K562 (cell line): ENCODE measurements at regions not wholly inside any gene's neighbourhood (a gene's known extent, or its start where the extent isn't known, plus 50 kb on each side); places are given as distances from the start of the nearest gene placed in this dataset.

Experiments used
- ATAC-seq: fragments of 200-7000 bp; cut with Tn5 transposase; 3 replicates; pipeline ENCODE4 v1.9.1; 2020; ENCODE audit warnings: moderate library complexity
- BruUV-seq: library from RNA; stranded (reverse); fragments of 400-500 nt; replicated peaks from 2 replicates; lab custom pipeline; 2021; lab: Mats Ljungman, UMichigan
- CTCF ChIA-PET: fragments of 300-600 bp; formaldehyde crosslinking; extraction: SDS; loops from one replicate; lab custom pipeline; 2021; ENCODE audit warnings: low intra/inter-chr PET ratio; lab: Yijun Ruan, JAX
- POLR2A ChIA-PET: fragments of 300-600, 350-650 bp; sonication (Branson Sonifier 250); formaldehyde crosslinking; extraction: SDS; loops from one replicate; lab custom pipeline; 2021; ENCODE audit warnings: antibody characterized with exemption, inconsistent platforms; lab: Yijun Ruan, JAX
- DNase-seq, 4 experiments: peaks; one replicate each; pipeline versions ENCODE4 v3.0.0 to v3.0.0-alpha.2; 2011 to 2018; ENCODE audit warnings: low spot score in 3 of 4, mixed read lengths in 3 of 4; ENCODE audit errors: extremely low read depth in 1 of 4
- FAIRE-seq: peaks from 2 replicates; lab custom pipeline; 2011; peaks lifted over from hg19 to GRCh38; lab: Jason Lieb, UNC
- H2AFZ ChIP-seq: 2 replicates; pipeline ENCODE4 v1.6.0; 2011; ENCODE audit warnings: low read depth, low read length, control low read depth, inconsistent platforms
- H3K27ac ChIP-seq: fragments of 200-600 bp; 3 replicates; pipeline ENCODE4 v1.8.0; 2011; ENCODE audit warnings: low read depth, mild to moderate bottlenecking, control low read depth, inconsistent platforms, low read length, moderate library complexity, mixed read lengths; ENCODE audit errors: extremely low read depth
- H3K27me3 ChIP-seq, 2 experiments: fragments of 300-600 bp in 1 of 2; 2 replicates in 1 of 2; 3 replicates in 1 of 2; pipeline versions ENCODE4 v1.6.0 to v1.8.0; 2011; ENCODE audit warnings: inconsistent platforms in 2 of 2, low read length in 2 of 2, mild to moderate bottlenecking in 1 of 2, mixed read lengths in 1 of 2, moderate library complexity in 1 of 2; ENCODE audit not compliant: control insufficient read depth in 2 of 2, insufficient read depth in 2 of 2
- H3K36me3 ChIP-seq: fragments of 300-600 bp; 3 replicates; pipeline ENCODE4 v1.8.0; 2011; ENCODE audit warnings: mild to moderate bottlenecking, low read length, inconsistent platforms; ENCODE audit not compliant: control insufficient read depth, insufficient read depth
- H3K4me1 ChIP-seq, 2 experiments: fragments of 200-600 bp in 1 of 2; replicated peaks in 1 of 2; 2 replicates in 1 of 2; 3 replicates in 1 of 2; pipeline versions ENCODE4 v1.5.1 to v1.8.0; 2011; ENCODE audit warnings: inconsistent platforms in 2 of 2, low read length in 2 of 2, mild to moderate bottlenecking in 1 of 2, mixed read lengths in 1 of 2, moderate library complexity in 1 of 2; ENCODE audit not compliant: control insufficient read depth in 2 of 2, insufficient read depth in 2 of 2
- H3K4me2 ChIP-seq: 2 replicates; pipeline ENCODE4 v1.6.1; 2011; ENCODE audit warnings: low read length, control low read depth, inconsistent platforms, mixed read lengths; ENCODE audit not compliant: insufficient read depth
- H3K4me3 ChIP-seq: fragments of 200-600 bp; sonication (generic), shearing (Covaris generic); 2 replicates; pipeline ENCODE4 v1.5.1; 2016; ENCODE audit warnings: control low read depth, inconsistent platforms
- H3K79me2 ChIP-seq: fragments of 200-600 bp; 3 replicates; pipeline ENCODE4 v1.8.0; 2011; ENCODE audit warnings: low read length, inconsistent platforms; ENCODE audit not compliant: control insufficient read depth, insufficient read depth
- H3K9ac ChIP-seq, 2 experiments: 2 replicates each; pipeline versions ENCODE4 v1.6.0 to v1.6.1; 2011; ENCODE audit warnings: low read depth in 2 of 2, low read length in 2 of 2, control low read depth in 1 of 2, inconsistent platforms in 1 of 2, mild to moderate bottlenecking in 1 of 2, mixed read lengths in 1 of 2; ENCODE audit not compliant: insufficient read depth in 1 of 2
- H3K9me1 ChIP-seq: one replicate; pipeline ENCODE4 v1.6.0; 2011; ENCODE audit warnings: inconsistent platforms, mild to moderate bottlenecking, low read length, moderate library complexity; ENCODE audit not compliant: control insufficient read depth, insufficient read depth
- H3K9me3 ChIP-seq: replicated peaks from 2 replicates; pipeline ENCODE4 v1.5.1; 2011; ENCODE audit warnings: low read depth, low read length, inconsistent platforms; ENCODE audit not compliant: control insufficient read depth, insufficient read depth
- H4K20me1 ChIP-seq: replicated peaks from 2 replicates; pipeline ENCODE4 v1.6.1; 2011; ENCODE audit warnings: low read length, inconsistent platforms, mixed read lengths; ENCODE audit not compliant: control insufficient read depth, insufficient read depth
- BRCA1 ChIP-seq, 2 experiments: fragments of 450-650 bp in 1 of 2; sonication (generic) in 1 of 2; formaldehyde crosslinking in 1 of 2; IDR thresholded peaks; 2 replicates each; pipeline versions ENCODE4 v1.5.0 to v1.6.1; 2017 to 2020; ENCODE audit warnings: mild to moderate bottlenecking in 1 of 2, missing genetic modification reagents in 1 of 2
- CTBP1 ChIP-seq: fragments of 450-650 bp; IDR thresholded peaks from 2 replicates; pipeline ENCODE4 v1.6.1; 2016; ENCODE audit warnings: borderline replicate concordance
- EP300 ChIP-seq: IDR thresholded peaks from 2 replicates; pipeline ENCODE4 v1.6.1; 2012; ENCODE audit warnings: low read length, improper control_type of control experiment
- HIVEP1 ChIP-seq: fragments of 250-450 bp; sonication (Bioruptor Pico); IDR thresholded peaks from 2 replicates; pipeline ENCODE4 v1.4.0; 2020; ENCODE audit warnings: mild to moderate bottlenecking
- HNRNPL ChIP-seq: fragments of 200-400 bp; formaldehyde crosslinking; IDR thresholded peaks from 2 replicates; pipeline ENCODE4 v1.6.1; 2017; ENCODE audit warnings: low read depth, mild to moderate bottlenecking, low read length
- MYC ChIP-seq, 2 experiments: fragments of 250-450 bp in 1 of 2; sonication (Bioruptor Pico) in 1 of 2; IDR thresholded peaks; 2 replicates each; pipeline versions ENCODE4 v1.5.1 to v1.6.1; 2012 to 2021; ENCODE audit warnings: low read depth in 2 of 2, borderline replicate concordance in 1 of 2, improper control_type of control experiment in 1 of 2, low read length in 1 of 2, mild to moderate bottlenecking in 1 of 2, moderate library complexity in 1 of 2
- NELFE ChIP-seq: IDR thresholded peaks from 2 replicates; pipeline ENCODE4 v1.6.1; 2011; ENCODE audit warnings: mild to moderate bottlenecking; ENCODE audit not compliant: insufficient read depth, insufficient read length
- OTX1 ChIP-seq: fragments of 450-650 bp; formaldehyde crosslinking; IDR thresholded peaks from 2 replicates; pipeline ENCODE4 v1.4.0; 2022; ENCODE audit warnings: mild to moderate bottlenecking
- POLR2H ChIP-seq: IDR thresholded peaks from 2 replicates; pipeline ENCODE4 v1.6.1; 2016; ENCODE audit warnings: missing genetic modification characterization, low read depth, mild to moderate bottlenecking, control low read depth, missing compliant biosample characterization, moderate library complexity
- RB1 ChIP-seq: fragments of 450-650 bp; IDR thresholded peaks from 2 replicates; pipeline ENCODE4 v1.6.1; 2017; ENCODE audit warnings: low read depth, mild to moderate bottlenecking
- SIN3B ChIP-seq: fragments of 450-650 bp; IDR thresholded peaks from 2 replicates; pipeline ENCODE4 v1.6.1; 2017; ENCODE audit warnings: low read depth, mild to moderate bottlenecking, moderate library complexity
- ZNF12 ChIP-seq: sonication (generic); formaldehyde crosslinking; IDR thresholded peaks from 2 replicates; pipeline ENCODE4 v1.4.0; 2020; ENCODE audit warnings: mild to moderate bottlenecking, missing genetic modification reagents
- ZNF583 ChIP-seq: fragments of 250-450 bp; sonication (Bioruptor Pico); IDR thresholded peaks from 2 replicates; pipeline ENCODE4 v1.4.0; 2020
- whole genome bisulfite sequencing: fragments of 100-300 bp; shearing (Covaris generic); methylation state at CpG from one replicate; pipeline ENCODE4 v1.1.6; 2016; ENCODE audit warnings: low coverage, mixed read lengths; ENCODE audit not compliant: insufficient coverage; ENCODE audit errors: missing lambda C conversion rate; 5-methylcytosine and 5-hydroxymethylcytosine counted together
- in situ Hi-C: fragments of 300-500 bp; cut with MboI; formaldehyde crosslinking; loops from 4 replicates; pipeline ENCODE4 v1.15.0; 2018; ENCODE audit warnings: inconsistent platforms, mixed read lengths
- intact Hi-C: fragments of 100-400 bp; cut with micrococcal nuclease; formaldehyde crosslinking; loops from 2 replicates; pipeline ENCODE4 v1.14.2; 2022
- TF ChIP-seq, protein P1 (sequence below): sonication (generic); formaldehyde crosslinking; IDR thresholded peaks from 2 replicates; pipeline ENCODE4 v1.8.1; 2023; ENCODE audit warnings: mild to moderate bottlenecking, missing genetic modification reagents
- TF ChIP-seq, protein P2 (sequence below): fragments of 250-450 bp; sonication (Bioruptor Pico); IDR thresholded peaks from 2 replicates; pipeline ENCODE4 v1.5.0; 2020; ENCODE audit warnings: mild to moderate bottlenecking, borderline replicate concordance
- TF ChIP-seq, protein P3 (sequence below): fragments of 250-450 bp; sonication (Bioruptor Pico); IDR thresholded peaks from 2 replicates; pipeline ENCODE4 v1.5.0; 2020; ENCODE audit warnings: mild to moderate bottlenecking
- TF ChIP-seq, protein P4 (sequence below): sonication (generic); formaldehyde crosslinking; IDR thresholded peaks from 2 replicates; pipeline ENCODE4 v1.8.1; 2023; ENCODE audit warnings: mild to moderate bottlenecking, missing genetic modification reagents

DNA sequence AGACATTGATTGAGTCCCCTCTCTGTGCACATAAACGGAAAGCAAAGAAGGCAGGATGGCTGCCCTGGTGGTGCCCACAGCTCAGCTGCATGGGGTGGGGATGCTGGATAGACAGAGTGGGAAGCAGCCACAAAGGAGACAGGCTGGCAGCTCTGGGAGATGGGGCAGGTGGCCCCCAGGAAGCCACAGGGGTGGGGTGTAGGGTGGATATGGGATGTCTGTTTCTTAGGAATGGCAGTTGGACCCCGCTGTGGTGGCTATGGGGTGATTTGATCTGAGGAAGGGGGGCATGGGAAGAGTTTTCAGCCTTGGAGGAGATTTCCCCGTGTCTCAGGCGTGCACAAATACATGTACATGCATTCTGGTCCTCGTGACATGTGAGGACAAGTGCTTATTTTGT is 50.2 kb upstream of the VDAC1 start:
- ChIA-PET POLR2A (interaction anchor here (0.6 to 1.4 kb wide), 2 partner anchors 18 to 629 kb away, joined by 3 read pairs; no protein-coding TSS in a partner anchor), CTCF (no interaction called here)
- peaks cover 24 to 65% of the 10 kb centered on the region in 2 experiments for H3K27me3 ChIP-seq
- in situ Hi-C loops (no loop called here), intact Hi-C loops (no loop called here)
- H3K79me2 ChIP-seq: no peaks in the 10 kb centered on the region
- WGBS: 0% methylated on average over 4 of the region's 5 CpGs
- H3K9me1 ChIP-seq: no peaks in the 10 kb centered on the region
- ATAC-seq (no peak), FAIRE-seq (no peak), DNase-seq (no peak)
- H3K4me1 ChIP-seq: no peaks in the 10 kb centered on the region
- no peak overlapping the region for H3K27ac ChIP-seq
- no peak overlapping the region for H2AFZ ChIP-seq
- H4K20me1 ChIP-seq: no peaks in the 10 kb centered on the region
- no peaks in the 10 kb centered on the region for H3K36me3 ChIP-seq
- H3K9ac ChIP-seq: no peak overlapping the region
- BruUV-seq: no TSS peak
- no peak overlapping the region for H3K4me3 ChIP-seq
- no peaks in the 10 kb centered on the region for H3K9me3 ChIP-seq
- no peak overlapping the region for H3K4me2 ChIP-seq
- TF ChIP-seq EP300 (no peak), ZNF583 (CRISPR knock-in tag) (no peak), OTX1 (CRISPR knock-in tag) (no peak), ZNF12 (CRISPR knock-in tag) (no peak), HIVEP1 (CRISPR knock-in tag) (no peak), NELFE (no peak), RB1 (no peak), MYC (IDR thresholded peaks at IDR 0.05; ENCODE audit: low read depth, low read length) (no peak), MYC (CRISPR knock-in tag; IDR thresholded peaks at IDR 0.05; ENCODE audit: borderline replicate concordance, low read depth) (no peak), SIN3B (no peak), POLR2H (tag) (no peak), BRCA1 (IDR thresholded peaks at IDR 0.05) (no peak), BRCA1 (CRISPR knock-in tag; IDR thresholded peaks at IDR 0.05) (no peak), HNRNPL (no peak), CTBP1 (no peak)
- TF ChIP-seq, protein P1, sequence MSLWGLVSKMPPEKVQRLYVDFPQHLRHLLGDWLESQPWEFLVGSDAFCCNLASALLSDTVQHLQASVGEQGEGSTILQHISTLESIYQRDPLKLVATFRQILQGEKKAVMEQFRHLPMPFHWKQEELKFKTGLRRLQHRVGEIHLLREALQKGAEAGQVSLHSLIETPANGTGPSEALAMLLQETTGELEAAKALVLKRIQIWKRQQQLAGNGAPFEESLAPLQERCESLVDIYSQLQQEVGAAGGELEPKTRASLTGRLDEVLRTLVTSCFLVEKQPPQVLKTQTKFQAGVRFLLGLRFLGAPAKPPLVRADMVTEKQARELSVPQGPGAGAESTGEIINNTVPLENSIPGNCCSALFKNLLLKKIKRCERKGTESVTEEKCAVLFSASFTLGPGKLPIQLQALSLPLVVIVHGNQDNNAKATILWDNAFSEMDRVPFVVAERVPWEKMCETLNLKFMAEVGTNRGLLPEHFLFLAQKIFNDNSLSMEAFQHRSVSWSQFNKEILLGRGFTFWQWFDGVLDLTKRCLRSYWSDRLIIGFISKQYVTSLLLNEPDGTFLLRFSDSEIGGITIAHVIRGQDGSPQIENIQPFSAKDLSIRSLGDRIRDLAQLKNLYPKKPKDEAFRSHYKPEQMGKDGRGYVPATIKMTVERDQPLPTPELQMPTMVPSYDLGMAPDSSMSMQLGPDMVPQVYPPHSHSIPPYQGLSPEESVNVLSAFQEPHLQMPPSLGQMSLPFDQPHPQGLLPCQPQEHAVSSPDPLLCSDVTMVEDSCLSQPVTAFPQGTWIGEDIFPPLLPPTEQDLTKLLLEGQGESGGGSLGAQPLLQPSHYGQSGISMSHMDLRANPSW (CRISPR knock-in tag): no peak
- TF ChIP-seq, protein P2, sequence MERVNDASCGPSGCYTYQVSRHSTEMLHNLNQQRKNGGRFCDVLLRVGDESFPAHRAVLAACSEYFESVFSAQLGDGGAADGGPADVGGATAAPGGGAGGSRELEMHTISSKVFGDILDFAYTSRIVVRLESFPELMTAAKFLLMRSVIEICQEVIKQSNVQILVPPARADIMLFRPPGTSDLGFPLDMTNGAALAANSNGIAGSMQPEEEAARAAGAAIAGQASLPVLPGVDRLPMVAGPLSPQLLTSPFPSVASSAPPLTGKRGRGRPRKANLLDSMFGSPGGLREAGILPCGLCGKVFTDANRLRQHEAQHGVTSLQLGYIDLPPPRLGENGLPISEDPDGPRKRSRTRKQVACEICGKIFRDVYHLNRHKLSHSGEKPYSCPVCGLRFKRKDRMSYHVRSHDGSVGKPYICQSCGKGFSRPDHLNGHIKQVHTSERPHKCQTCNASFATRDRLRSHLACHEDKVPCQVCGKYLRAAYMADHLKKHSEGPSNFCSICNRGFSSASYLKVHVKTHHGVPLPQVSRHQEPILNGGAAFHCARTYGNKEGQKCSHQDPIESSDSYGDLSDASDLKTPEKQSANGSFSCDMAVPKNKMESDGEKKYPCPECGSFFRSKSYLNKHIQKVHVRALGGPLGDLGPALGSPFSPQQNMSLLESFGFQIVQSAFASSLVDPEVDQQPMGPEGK (CRISPR knock-in tag): no peak
- TF ChIP-seq, protein P3, sequence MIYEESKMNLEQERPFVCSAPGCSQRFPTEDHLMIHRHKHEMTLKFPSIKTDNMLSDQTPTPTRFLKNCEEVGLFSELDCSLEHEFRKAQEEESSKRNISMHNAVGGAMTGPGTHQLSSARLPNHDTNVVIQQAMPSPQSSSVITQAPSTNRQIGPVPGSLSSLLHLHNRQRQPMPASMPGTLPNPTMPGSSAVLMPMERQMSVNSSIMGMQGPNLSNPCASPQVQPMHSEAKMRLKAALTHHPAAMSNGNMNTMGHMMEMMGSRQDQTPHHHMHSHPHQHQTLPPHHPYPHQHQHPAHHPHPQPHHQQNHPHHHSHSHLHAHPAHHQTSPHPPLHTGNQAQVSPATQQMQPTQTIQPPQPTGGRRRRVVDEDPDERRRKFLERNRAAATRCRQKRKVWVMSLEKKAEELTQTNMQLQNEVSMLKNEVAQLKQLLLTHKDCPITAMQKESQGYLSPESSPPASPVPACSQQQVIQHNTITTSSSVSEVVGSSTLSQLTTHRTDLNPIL (CRISPR knock-in tag): no peak
- TF ChIP-seq, protein P4, sequence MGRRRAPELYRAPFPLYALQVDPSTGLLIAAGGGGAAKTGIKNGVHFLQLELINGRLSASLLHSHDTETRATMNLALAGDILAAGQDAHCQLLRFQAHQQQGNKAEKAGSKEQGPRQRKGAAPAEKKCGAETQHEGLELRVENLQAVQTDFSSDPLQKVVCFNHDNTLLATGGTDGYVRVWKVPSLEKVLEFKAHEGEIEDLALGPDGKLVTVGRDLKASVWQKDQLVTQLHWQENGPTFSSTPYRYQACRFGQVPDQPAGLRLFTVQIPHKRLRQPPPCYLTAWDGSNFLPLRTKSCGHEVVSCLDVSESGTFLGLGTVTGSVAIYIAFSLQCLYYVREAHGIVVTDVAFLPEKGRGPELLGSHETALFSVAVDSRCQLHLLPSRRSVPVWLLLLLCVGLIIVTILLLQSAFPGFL (CRISPR knock-in tag): no peak
